ENCODE measurements at regions not wholly inside any gene's neighbourhood (a gene's known extent, or its start where the extent isn't known, plus 50 kb on each side); places are given as distances from the start of the nearest gene placed in this dataset.

DNA sequence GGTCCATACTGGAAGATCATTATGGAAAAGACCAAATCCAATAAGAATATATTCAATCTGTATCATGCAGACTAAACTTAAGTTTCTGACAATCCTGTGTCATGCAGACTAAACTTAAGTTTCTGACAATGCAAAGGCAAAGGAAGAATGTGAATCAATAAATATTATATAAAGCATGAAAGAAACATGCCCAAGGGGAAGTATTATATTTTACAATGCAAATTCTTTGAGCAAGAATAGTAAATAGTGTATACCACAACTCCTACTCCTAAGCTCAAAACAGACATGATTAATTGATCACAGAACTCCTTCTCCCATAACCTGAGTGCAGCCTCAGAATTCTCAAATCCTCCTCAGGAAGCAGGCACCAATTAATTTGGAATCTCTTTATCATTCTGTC is 71.3 kb upstream of the BDNF start:
- no peak for DNase-seq

DNA sequence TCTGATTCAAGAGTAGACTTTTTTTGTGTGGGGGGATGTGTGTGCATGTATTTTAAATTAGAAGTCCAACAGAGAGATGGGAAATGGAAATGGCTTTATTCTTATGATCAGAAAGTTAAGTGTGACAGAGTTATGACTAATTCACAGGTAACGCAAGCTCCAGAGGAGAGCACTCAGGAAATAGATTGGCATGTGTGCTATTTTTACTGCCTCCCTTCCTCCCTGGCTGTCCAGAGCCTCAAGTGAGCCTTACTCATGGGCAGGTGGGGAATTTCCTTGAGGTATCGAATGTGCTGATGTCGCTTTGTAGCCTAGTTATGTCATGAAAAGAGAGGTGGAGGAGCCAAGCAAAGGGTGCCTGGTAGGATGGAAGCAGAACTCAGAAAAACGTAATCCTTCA is 70.3 kb upstream of the BDNF start:
- no peak for DNase-seq

DNA sequence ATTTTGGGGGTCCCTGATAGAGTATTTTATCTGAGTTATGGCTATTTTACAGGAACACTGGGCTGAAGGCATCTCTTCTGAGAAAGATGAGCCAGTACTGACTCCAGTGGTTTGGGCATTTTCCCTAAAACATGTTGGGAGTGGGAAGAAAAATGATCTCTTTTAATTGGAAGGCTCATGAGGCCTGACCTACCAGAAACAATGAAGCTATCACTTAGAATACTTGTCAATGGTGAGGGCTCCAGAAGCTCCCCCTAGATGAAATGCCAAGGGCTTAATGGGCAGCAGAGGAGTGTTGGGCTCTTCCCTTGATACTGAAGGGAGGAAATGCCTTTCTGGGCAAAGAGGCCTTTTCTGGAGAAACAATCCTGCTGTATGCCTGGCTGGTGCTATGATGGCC is 63.5 kb upstream of the BDNF start:
- no peak for DNase-seq

DNA sequence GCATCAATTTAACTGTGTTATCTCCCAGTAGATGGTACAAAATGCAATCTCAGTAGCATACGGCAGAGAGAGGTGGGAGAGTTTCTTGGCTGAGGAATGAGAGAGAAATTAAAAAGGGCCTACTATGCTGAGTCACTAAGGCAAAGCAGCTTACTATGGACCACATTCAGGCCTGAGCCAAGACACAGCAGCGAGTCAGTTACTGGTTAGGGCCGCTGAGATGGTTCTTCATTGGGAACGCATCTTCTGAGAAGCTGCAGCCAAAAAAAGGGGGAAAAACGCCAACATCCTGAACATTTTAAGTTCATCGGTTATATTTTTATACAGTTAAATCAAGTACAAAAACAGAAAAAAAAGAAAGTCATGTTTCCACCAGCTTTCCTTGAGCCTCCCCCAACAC is 61.1 kb upstream of the BDNF start:
- no peak for DNase-seq

DNA sequence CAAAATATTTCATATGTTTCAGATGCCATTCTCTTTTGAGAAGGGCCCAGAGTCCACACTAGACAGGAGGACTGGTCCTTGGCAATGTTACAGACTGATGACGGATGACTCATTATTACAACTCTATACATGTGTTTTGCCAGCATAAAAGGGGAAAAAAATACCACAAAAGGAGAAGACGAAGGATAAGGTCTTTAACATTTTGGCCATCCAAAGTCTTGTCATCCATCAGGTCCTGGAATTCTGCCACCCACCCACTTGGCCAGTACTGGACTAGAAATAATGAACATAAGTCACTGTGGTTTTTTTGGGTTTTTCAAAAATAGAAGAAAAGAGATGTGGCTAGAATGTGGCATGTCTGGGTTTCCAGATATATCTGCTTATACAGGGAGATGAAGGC is 57.7 kb upstream of the BDNF start:
- no peak for DNase-seq

DNA sequence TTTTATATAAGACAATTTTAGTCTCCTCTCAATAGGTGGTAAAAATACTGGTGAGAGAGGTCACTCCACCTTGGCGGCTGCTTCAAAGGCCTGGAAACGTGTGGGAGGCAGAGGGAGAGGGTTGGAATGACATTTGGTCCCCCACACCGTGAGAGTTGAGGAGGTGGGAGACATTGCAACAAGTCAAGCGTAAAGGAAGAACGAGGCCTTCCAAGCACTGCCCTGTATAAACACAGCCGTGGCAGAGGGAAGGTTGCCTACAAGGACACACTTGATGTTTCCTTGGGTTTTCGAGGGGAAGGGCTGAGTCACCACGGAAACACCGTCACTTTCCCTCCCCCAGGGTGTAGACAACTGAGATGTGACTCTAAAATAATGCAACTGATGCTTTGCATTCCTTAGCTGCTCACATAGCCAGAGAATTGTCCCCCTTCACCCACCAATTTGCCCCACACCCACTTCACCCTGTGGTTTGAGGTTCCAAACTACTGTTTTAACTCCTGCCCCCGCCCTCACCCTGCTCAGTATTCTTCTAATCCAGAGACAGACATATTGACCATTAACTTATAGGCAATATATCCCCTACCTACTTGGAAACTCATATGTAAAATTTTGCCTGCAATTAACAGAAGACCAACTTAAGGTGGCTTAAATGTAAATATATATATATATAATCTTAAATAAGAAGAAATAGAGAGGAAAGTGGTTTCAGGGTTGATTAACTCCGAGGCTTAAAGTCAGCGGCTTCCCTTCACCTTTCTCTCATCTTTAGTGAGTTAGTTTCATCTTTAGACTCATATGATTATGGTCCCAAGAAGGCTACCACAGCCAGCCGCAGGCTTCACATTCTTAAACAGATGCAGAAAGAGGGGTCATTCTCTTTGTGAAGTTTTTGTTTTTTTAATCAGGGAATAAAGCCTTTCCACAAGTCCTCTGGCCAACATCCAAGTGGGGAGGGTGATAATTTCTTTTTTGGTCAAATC is 54.1 kb upstream of the BDNF start:
- DNase-seq, result no peak

Data from right lung (tissue), 2 donors.